ENCODE measurements at regions not wholly inside any gene's neighbourhood (a gene's known extent, or its start where the extent isn't known, plus 50 kb on each side); places are given as distances from the start of the nearest gene placed in this dataset.

GRCh38 chr2:191610756-191611155 is 67.2 kb upstream of the NABP1 start:
- no peak for DNase-seq (ENCODE audit: low read depth)

- no peak for DNase-seq (ENCODE audit: low read depth)
These were observed 66.3 kb upstream of the NABP1 start for GRCh38 chr2:191611614-191612013.

GRCh38 chr2:191612496-191612895 is 65.4 kb upstream of the NABP1 start:
- peak; percentile 77 for DNase-seq (ENCODE audit: low read depth)

GRCh38 chr2:191614759-191615158 is 63.2 kb upstream of the NABP1 start:
- DNase-seq (ENCODE audit: low read depth), result no peak

- DNase-seq (ENCODE audit: low read depth), result no peak
These were observed 62.3 kb upstream of the NABP1 start for GRCh38 chr2:191615596-191615995.

GRCh38 chr2:191617575-191617974 is 60.4 kb upstream of the NABP1 start:
- DNase-seq (ENCODE audit: low read depth), result no peak

GRCh38 chr2:191618046-191618780 is 59.7 kb upstream of the NABP1 start:
- no peak for DNase-seq (ENCODE audit: low read depth)

GRCh38 chr2:191618786-191619185 is 59.1 kb upstream of the NABP1 start:
- DNase-seq (ENCODE audit: low read depth), result no peak

GRCh38 chr2:191620144-191620543 is 57.8 kb upstream of the NABP1 start:
- no peak for DNase-seq (ENCODE audit: low read depth)

GRCh38 chr2:191622374-191623320 is 55.3 kb upstream of the NABP1 start:
- DNase-seq (ENCODE audit: low read depth), result no peak

GRCh38 chr2:191625016-191625415 is 52.9 kb upstream of the NABP1 start:
- DNase-seq (ENCODE audit: low read depth), result peak; percentile 86

- DNase-seq (ENCODE audit: low read depth), result no peak
These were observed 52.5 kb upstream of the NABP1 start for GRCh38 chr2:191625446-191625845.

GRCh38 chr2:191626497-191627151 is 51.3 kb upstream of the NABP1 start:
- DNase-seq (ENCODE audit: low read depth), result peak; percentile 71

GRCh38 chr2:191627518-191627917 is 50.4 kb upstream of the NABP1 start:
- DNase-seq (ENCODE audit: low read depth), result no peak
